ENCODE measurements at regions not wholly inside any gene's neighbourhood (a gene's known extent, or its start where the extent isn't known, plus 50 kb on each side); places are given as distances from the start of the nearest gene placed in this dataset.

GRCh38 chr10:56928714-56929113 is 567.7 kb upstream of the ZWINT start:
- no peak for DNase-seq

- no peak for DNase-seq
Observed at GRCh38 chr10:56927701-56928100, 566.6 kb upstream of the ZWINT start.

- DNase-seq = no peak
Observed at GRCh38 chr10:56920601-56921261, 559.7 kb upstream of the ZWINT start.

- no peak for DNase-seq
Observed at GRCh38 chr10:56912043-56912442, 551.0 kb upstream of the ZWINT start.

GRCh38 chr10:56905051-56905450 is 544.0 kb upstream of the ZWINT start:
- no peak for DNase-seq

- DNase-seq = no peak
Observed at GRCh38 chr10:56902554-56902953, 541.5 kb upstream of the ZWINT start.

- no peak for DNase-seq
Observed at GRCh38 chr10:56895306-56895705, 534.2 kb upstream of the ZWINT start.

- DNase-seq = peak; percentile 5
Observed at GRCh38 chr10:56881218-56881617, 520.2 kb upstream of the ZWINT start.

GRCh38 chr10:56880606-56881005 is 519.5 kb upstream of the ZWINT start:
- no peak for DNase-seq

GRCh38 chr10:56874950-56875349 is 513.9 kb upstream of the ZWINT start:
- DNase-seq = no peak

- no peak for DNase-seq
Observed at GRCh38 chr10:56871160-56871668, 510.2 kb upstream of the ZWINT start.

GRCh38 chr10:56867236-56867635 is 506.2 kb upstream of the ZWINT start:
- no peak for DNase-seq

GRCh38 chr10:56856569-56856968 is 495.5 kb upstream of the ZWINT start:
- DNase-seq = no peak

- no peak for DNase-seq
Observed at GRCh38 chr10:56844978-56845529, 484.0 kb upstream of the ZWINT start.

- DNase-seq = no peak
Observed at GRCh38 chr10:56836659-56837058, 475.6 kb upstream of the ZWINT start.

- DNase-seq = no peak
Observed at GRCh38 chr10:56831681-56832080, 470.6 kb upstream of the ZWINT start.

- DNase-seq = no peak
Observed at GRCh38 chr10:56823849-56824248, 462.8 kb upstream of the ZWINT start.

GRCh38 chr10:56805022-56805421 is 444.0 kb upstream of the ZWINT start:
- DNase-seq = no peak

GRCh38 chr10:56785292-56785691 is 424.2 kb upstream of the ZWINT start:
- DNase-seq = no peak

- no peak for DNase-seq
Observed at GRCh38 chr10:56782503-56782902, 421.4 kb upstream of the ZWINT start.

GRCh38 chr10:56771343-56771742 is 410.3 kb upstream of the ZWINT start:
- no peak for DNase-seq

- no peak for DNase-seq
Observed at GRCh38 chr10:56763090-56763489, 402.0 kb upstream of the ZWINT start.

GRCh38 chr10:56745490-56745889 is 384.4 kb upstream of the ZWINT start:
- no peak for DNase-seq

GRCh38 chr10:56728349-56728748 is 367.3 kb upstream of the ZWINT start:
- DNase-seq = no peak

- no peak for DNase-seq
Observed at GRCh38 chr10:56722912-56723311, 361.9 kb upstream of the ZWINT start.
